ENCODE measurements at regions not wholly inside any gene's neighbourhood (a gene's known extent, or its start where the extent isn't known, plus 50 kb on each side); places are given as distances from the start of the nearest gene placed in this dataset.

GRCh38 chr4:66197451-66197850 is 527.2 kb upstream of the EPHA5 start:
- DNase-seq = no peak
- no peak overlapping the region for H3K4me3 ChIP-seq

GRCh38 chr4:66193487-66193886 is 523.2 kb upstream of the EPHA5 start:
- WGBS, 5 donors = 73 to 84% (median 78%) methylated on average over 1 of the region's 1 CpG
- no peaks in the 10 kb centered on the region for H3K4me1 ChIP-seq
- TF ChIP-seq CTCF (IDR thresholded peaks at IDR 0.05 in 8 of 11, conservative IDR thresholded peaks at IDR 0.05 in 3 of 11) (no peak), POLR2A (IDR thresholded peaks at IDR 0.05) (no peak), POLR2AphosphoS5 (IDR thresholded peaks at IDR 0.05) (no peak)
- H3K4me3 ChIP-seq = no peak overlapping the region
- H3K27ac ChIP-seq = no peak overlapping the region
- no peaks in the 10 kb centered on the region for H3K27me3 ChIP-seq (replicated peaks in 1 of 7)
- intact Hi-C loops (cut with DNase I; ENCODE audit: low total_unique reads) = no loop called here
- no peaks in the 10 kb centered on the region for H3K36me3 ChIP-seq
- H3K9me3 ChIP-seq = no peaks in the 10 kb centered on the region
- DNase-seq = no peak

More at GRCh38 chr4:66197451-66197850, 527.2 kb upstream of the EPHA5 start:
- H3K27me3 ChIP-seq (replicated peaks in 1 of 7) = no peaks in the 10 kb centered on the region
- H3K4me1 ChIP-seq = no peaks in the 10 kb centered on the region
- H3K36me3 ChIP-seq = no peaks in the 10 kb centered on the region
- intact Hi-C loops (cut with DNase I; ENCODE audit: low total_unique reads) = no loop called here
- H3K27ac ChIP-seq = no peak overlapping the region
- 15 to 44% (median 24%) methylated on average over 1 of the region's 1 CpG for WGBS, 5 donors
- H3K9me3 ChIP-seq = no peaks in the 10 kb centered on the region
- TF ChIP-seq CTCF (IDR thresholded peaks at IDR 0.05 in 8 of 11, conservative IDR thresholded peaks at IDR 0.05 in 3 of 11) = no peak
- TF ChIP-seq POLR2AphosphoS5 (IDR thresholded peaks at IDR 0.05) = no peak
- TF ChIP-seq POLR2A (IDR thresholded peaks at IDR 0.05) = no peak

GRCh38 chr4:66187175-66187720 is 517.0 kb upstream of the EPHA5 start:
- no peaks in the 10 kb centered on the region for H3K27me3 ChIP-seq (replicated peaks in 1 of 7)
- TF ChIP-seq POLR2A (IDR thresholded peaks at IDR 0.05) (no peak), POLR2AphosphoS5 (IDR thresholded peaks at IDR 0.05) (no peak), CTCF (IDR thresholded peaks at IDR 0.05 in 8 of 11, conservative IDR thresholded peaks at IDR 0.05 in 3 of 11) (no peak)
- H3K4me3 ChIP-seq = no peak overlapping the region
- peaks cover 0 to 15% (median 2%) of the 10 kb centered on the region in 8 donors for H3K9me3 ChIP-seq
- WGBS, 5 donors = 77 to 93% (median 81%) methylated on average over 2 to 3 of the region's 3 CpGs
- intact Hi-C loops (cut with DNase I; ENCODE audit: low total_unique reads) = no loop called here
- no peaks in the 10 kb centered on the region for H3K4me1 ChIP-seq
- H3K36me3 ChIP-seq = no peaks in the 10 kb centered on the region
- DNase-seq = no peak
- no peak overlapping the region for H3K27ac ChIP-seq

GRCh38 chr4:66186095-66186494 is 515.8 kb upstream of the EPHA5 start:
- H3K4me1 ChIP-seq = no peaks in the 10 kb centered on the region
- no peak overlapping the region for H3K27ac ChIP-seq
- TF ChIP-seq CTCF (IDR thresholded peaks at IDR 0.05 in 8 of 11, conservative IDR thresholded peaks at IDR 0.05 in 3 of 11) (no peak), POLR2A (IDR thresholded peaks at IDR 0.05) (no peak), POLR2AphosphoS5 (IDR thresholded peaks at IDR 0.05) (no peak)
- no peak overlapping the region for H3K4me3 ChIP-seq
- intact Hi-C loops (cut with DNase I; ENCODE audit: low total_unique reads) = no loop called here
- peaks cover 0 to 15% (median 2%) of the 10 kb centered on the region in 8 donors for H3K9me3 ChIP-seq
- no peaks in the 10 kb centered on the region for H3K27me3 ChIP-seq (replicated peaks in 1 of 7)
- DNase-seq = no peak
- no peaks in the 10 kb centered on the region for H3K36me3 ChIP-seq
